Smooth muscle cell (in vitro differentiated cells): ENCODE measurements at regions not wholly inside any gene's neighbourhood (a gene's known extent, or its start where the extent isn't known, plus 50 kb on each side); places are given as distances from the start of the nearest gene placed in this dataset.

ENCODE experiments used
- DNase-seq: peaks from one replicate; lab custom pipeline; 2025; ENCODE audit not compliant: unreplicated experiment; lab: John Stamatoyannopoulos, UW
- H2AFZ ChIP-seq: fragments of 200-600 bp; sonication (generic); 2 replicates; pipeline ENCODE4 v1.6.0; 2016; ENCODE audit warnings: antibody characterized with exemption, low read depth, mild to moderate bottlenecking
- H3F3A ChIP-seq: fragments of 200-600 bp; sonication (generic); 2 replicates; pipeline ENCODE4 v1.6.0; 2017; ENCODE audit warnings: antibody characterized with exemption, low read depth
- H3K27ac ChIP-seq: fragments of 200-600 bp; sonication (generic); 2 replicates; pipeline ENCODE4 v1.5.1; 2016; ENCODE audit warnings: low read depth, mild to moderate bottlenecking
- H3K27me3 ChIP-seq: fragments of 200-600 bp; sonication (generic); 2 replicates; pipeline ENCODE4 v1.6.1; 2016; ENCODE audit warnings: low read depth, mild to moderate bottlenecking
- H3K36me3 ChIP-seq: fragments of 200-600 bp; sonication (generic); 2 replicates; pipeline ENCODE4 v1.5.1; 2016; ENCODE audit warnings: low read depth
- H3K4me1 ChIP-seq: fragments of 200-600 bp; sonication (generic); 2 replicates; pipeline ENCODE4 v1.5.1; 2016; ENCODE audit warnings: low read depth
- H3K4me2 ChIP-seq: fragments of 200-600 bp; sonication (generic); 2 replicates; pipeline ENCODE4 v1.6.0; 2016; ENCODE audit warnings: mild to moderate bottlenecking
- H3K4me3 ChIP-seq: fragments of 200-600 bp; sonication (generic); 2 replicates; pipeline ENCODE4 v1.5.1; 2016; ENCODE audit warnings: mild to moderate bottlenecking
- H3K79me2 ChIP-seq: fragments of 200-600 bp; sonication (generic); 2 replicates; pipeline ENCODE4 v1.6.0; 2016; ENCODE audit warnings: low read depth, mild to moderate bottlenecking
- H3K9ac ChIP-seq: fragments of 200-600 bp; sonication (generic); 2 replicates; pipeline ENCODE4 v1.6.0; 2016; ENCODE audit warnings: low read depth
- H3K9me3 ChIP-seq: fragments of 200-600 bp; sonication (generic); replicated peaks from 2 replicates; pipeline ENCODE4 v1.5.1; 2016; ENCODE audit warnings: low read depth
- H4K20me1 ChIP-seq: fragments of 200-600 bp; sonication (generic); 2 replicates; pipeline ENCODE4 v1.6.0; 2016; ENCODE audit warnings: low read depth
- CTCF ChIP-seq: fragments of 200-600 bp; sonication (generic); IDR thresholded peaks from 2 replicates; pipeline ENCODE4 v1.5.1; 2017; ENCODE audit warnings: borderline replicate concordance, mild to moderate bottlenecking, antibody characterized with exemption; ENCODE audit not compliant: insufficient read depth, poor library complexity, severe bottlenecking
- whole genome bisulfite sequencing: methylation state at CpG from one replicate; pipeline ENCODE4 v1.1.7; 2016; ENCODE audit warnings: low lambda C conversion rate; 5-methylcytosine and 5-hydroxymethylcytosine counted together

DNA sequence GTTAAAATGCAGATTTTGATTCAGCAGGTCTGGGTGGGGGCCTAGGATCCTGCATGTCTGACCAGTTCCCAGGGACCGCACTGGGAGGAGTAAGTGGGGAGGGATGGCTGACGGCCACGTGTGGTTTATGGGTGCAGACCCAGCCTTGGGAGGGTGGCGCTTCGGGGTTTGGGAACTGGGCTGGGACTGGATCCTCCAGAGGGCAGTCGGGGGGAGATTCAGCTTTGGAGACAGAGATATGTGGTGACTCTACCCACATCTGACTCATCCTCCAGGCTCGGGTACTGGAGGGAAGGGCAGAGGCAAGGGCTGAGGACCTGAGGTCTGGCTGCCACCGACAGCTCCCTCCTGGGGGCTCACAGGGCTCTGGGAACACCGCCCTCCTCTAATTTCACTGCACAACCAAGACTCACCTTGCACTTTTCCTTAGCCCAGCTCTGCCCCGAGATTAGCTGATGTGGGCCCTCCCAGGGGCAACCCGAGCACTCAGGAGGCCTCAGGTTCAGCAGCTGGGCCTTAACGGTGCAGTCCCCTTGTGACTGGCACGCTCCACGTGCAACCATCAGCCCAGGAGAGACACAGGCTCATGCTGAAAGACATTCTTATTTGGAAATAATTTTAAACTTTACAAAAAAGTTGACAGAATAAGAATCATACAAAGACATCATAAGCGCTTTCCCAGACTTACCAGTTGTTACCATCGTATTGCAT lies 172.8 kb upstream of the PMEPA1 start:
- H4K20me1 ChIP-seq: no peaks in the 10 kb centered on the region
- no peaks in the 10 kb centered on the region for H3K27me3 ChIP-seq
- H3K9me3 ChIP-seq: no peaks in the 10 kb centered on the region
- H3F3A ChIP-seq: peaks cover 6% of the 10 kb centered on the region
- H3K79me2 ChIP-seq: no peaks in the 10 kb centered on the region
- peak overlapping the region; percentile 49 for H3K4me2 ChIP-seq
- H3K4me3 ChIP-seq: no peak overlapping the region
- DNase-seq: no peak
- no peaks in the 10 kb centered on the region for H3K36me3 ChIP-seq
- no peak overlapping the region for H2AFZ ChIP-seq
- H3K4me1 ChIP-seq: peaks cover 15% of the 10 kb centered on the region
- TF ChIP-seq CTCF: no peak
- H3K9ac ChIP-seq: no peak overlapping the region
- whole genome bisulfite sequencing: 62% methylated on average over 16 of the region's 16 CpGs
- H3K27ac ChIP-seq: no peak overlapping the region

DNA sequence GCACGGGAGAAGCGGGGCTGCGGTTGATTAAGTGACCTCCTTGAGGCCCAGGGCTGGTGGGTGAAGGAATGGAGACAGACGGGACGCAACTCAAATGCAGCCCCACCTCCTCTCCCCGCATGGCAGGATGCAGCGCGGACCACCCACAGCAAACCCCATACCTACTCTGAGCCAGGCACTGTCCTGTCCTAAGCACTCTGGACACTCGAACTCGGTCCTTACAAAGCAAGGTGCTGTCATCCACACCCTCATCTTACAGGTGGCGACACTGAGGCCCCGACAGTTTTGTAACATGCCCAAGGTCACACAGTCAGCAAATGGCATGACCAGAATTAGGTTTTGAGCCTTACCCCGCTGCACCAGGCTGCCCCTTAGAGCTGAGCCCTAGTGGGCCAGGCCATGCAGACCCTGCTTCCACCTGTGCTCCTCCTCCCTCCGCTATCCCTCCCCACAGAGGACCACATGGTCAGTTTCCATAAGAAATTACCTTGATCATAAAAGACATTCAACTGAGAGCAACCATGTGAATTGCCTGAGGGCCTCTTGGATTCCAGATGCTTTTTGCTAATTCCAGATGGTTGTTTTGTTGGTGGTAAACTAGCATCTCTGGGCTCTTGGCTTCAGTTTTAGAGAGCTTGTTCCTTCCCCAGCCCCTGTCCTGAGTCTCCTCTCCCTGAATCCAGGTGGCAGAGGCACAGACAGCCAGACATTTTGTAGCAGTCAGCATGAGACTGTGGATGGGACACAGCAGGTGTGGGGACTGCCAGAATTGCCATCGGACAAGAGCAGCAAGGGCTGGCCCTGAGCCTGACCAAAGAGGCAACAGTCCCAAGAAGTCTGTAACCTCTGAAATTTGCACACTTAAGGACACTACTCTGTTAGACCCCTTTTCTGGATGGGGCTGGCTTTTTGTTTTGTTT lies 171.9 kb upstream of the PMEPA1 start:
- Histone ChIP-seq H3K79me2 (no peaks in the 10 kb centered on the region), H3K36me3 (no peaks in the 10 kb centered on the region), H3K27me3 (no peaks in the 10 kb centered on the region), H3K4me1 (peaks cover 15% of the 10 kb centered on the region), H3F3A (peaks cover 6% of the 10 kb centered on the region), H2AFZ (no peak overlapping the region), H3K9ac (no peak overlapping the region), H3K9me3 (no peaks in the 10 kb centered on the region), H3K4me3 (no peak overlapping the region), H3K4me2 (peak overlapping the region; percentile 49), H4K20me1 (no peaks in the 10 kb centered on the region), H3K27ac (no peak overlapping the region)
- DNase-seq: no peak
- no peak for TF ChIP-seq CTCF
- WGBS: 95% methylated on average over 15 of the region's 15 CpGs

- H3K27ac ChIP-seq: no peak overlapping the region
- H3K4me3 ChIP-seq: no peak overlapping the region
- H4K20me1 ChIP-seq: no peaks in the 10 kb centered on the region
- no peaks in the 10 kb centered on the region for H3K36me3 ChIP-seq
- peaks cover 6% of the 10 kb centered on the region for H3F3A ChIP-seq
- H3K4me2 ChIP-seq: peak overlapping the region; percentile 63
- no peaks in the 10 kb centered on the region for H3K27me3 ChIP-seq
- no peak overlapping the region for H2AFZ ChIP-seq
- H3K9me3 ChIP-seq: no peaks in the 10 kb centered on the region
- DNase-seq: no peak
- H3K4me1 ChIP-seq: peaks cover 15% of the 10 kb centered on the region
- H3K79me2 ChIP-seq: no peaks in the 10 kb centered on the region
- H3K9ac ChIP-seq: no peak overlapping the region
- no peak for TF ChIP-seq CTCF
These were observed 170.7 kb upstream of the PMEPA1 start for GRCh38 chr20:57880571-57880892.
